Gastroesophageal sphincter (tissue), 3 donors: ENCODE measurements at regions not wholly inside any gene's neighbourhood (a gene's known extent, or its start where the extent isn't known, plus 50 kb on each side); places are given as distances from the start of the nearest gene placed in this dataset.
"Not testable (repeated sequence)": the region's sequence is repeated elsewhere in the genome, so short reads cannot be mapped to it uniquely, and the experiment has no call there.

Experiments
- EP300 ChIP-seq: sonication (generic); formaldehyde crosslinking; IDR thresholded peaks from one replicate; pipeline ENCODE4 v1.6.1; 2017; ENCODE audit warnings: antibody characterized with exemption, mild to moderate bottlenecking
- POLR2A ChIP-seq, 2 donors: fragments of 450-650 bp; IDR thresholded peaks; one replicate each; pipeline ENCODE4 v1.6.1; 2017; ENCODE audit warnings: antibody characterized with exemption in 2 of 2, mild to moderate bottlenecking in 2 of 2, moderate library complexity in 1 of 2
- POLR2AphosphoS5 ChIP-seq: sonication (generic); formaldehyde crosslinking; IDR thresholded peaks from one replicate; pipeline ENCODE4 v1.6.1; 2017; ENCODE audit warnings: antibody characterized with exemption
- TF ChIP-seq, protein P1 (sequence below), 4 experiments: fragments of 200-600 bp in 2 of 4; fragments of 450-650 bp in 2 of 4; sonication (generic) in 1 of 4; IDR thresholded peaks; one replicate each; pipeline ENCODE4 v1.5.1; 2017 to 2019; ENCODE audit warnings: antibody characterized with exemption in 4 of 4, mild to moderate bottlenecking in 2 of 4, moderate library complexity in 2 of 4

DNA sequence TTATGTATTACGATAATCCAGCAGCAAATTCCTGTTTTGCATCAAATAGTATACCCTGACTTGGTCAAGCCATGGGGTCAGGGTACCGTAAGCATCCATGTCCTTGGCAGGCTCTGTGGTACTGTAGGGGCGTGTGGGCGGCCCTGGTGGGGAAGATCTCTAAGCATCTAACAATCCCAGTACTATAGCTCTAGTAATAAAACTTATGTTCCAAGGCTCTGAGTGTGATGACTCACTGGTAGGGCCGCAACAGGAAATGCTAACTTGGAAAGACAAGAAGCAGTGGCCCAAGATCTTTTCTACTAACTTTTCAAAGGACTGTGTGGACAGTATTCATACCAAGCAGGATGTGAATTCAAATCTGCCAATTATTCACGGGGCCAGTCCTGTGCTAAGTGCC lies 63.8 kb downstream of the CLEC18A start:
- TF ChIP-seq, protein P1, sequence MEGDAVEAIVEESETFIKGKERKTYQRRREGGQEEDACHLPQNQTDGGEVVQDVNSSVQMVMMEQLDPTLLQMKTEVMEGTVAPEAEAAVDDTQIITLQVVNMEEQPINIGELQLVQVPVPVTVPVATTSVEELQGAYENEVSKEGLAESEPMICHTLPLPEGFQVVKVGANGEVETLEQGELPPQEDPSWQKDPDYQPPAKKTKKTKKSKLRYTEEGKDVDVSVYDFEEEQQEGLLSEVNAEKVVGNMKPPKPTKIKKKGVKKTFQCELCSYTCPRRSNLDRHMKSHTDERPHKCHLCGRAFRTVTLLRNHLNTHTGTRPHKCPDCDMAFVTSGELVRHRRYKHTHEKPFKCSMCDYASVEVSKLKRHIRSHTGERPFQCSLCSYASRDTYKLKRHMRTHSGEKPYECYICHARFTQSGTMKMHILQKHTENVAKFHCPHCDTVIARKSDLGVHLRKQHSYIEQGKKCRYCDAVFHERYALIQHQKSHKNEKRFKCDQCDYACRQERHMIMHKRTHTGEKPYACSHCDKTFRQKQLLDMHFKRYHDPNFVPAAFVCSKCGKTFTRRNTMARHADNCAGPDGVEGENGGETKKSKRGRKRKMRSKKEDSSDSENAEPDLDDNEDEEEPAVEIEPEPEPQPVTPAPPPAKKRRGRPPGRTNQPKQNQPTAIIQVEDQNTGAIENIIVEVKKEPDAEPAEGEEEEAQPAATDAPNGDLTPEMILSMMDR (IDR thresholded peaks at IDR 0.05), result not testable (repeated sequence)
- TF ChIP-seq POLR2AphosphoS5; EP300; POLR2A (IDR thresholded peaks at IDR 0.05): not testable (repeated sequence)
